ENCODE measurements at regions not wholly inside any gene's neighbourhood (a gene's known extent, or its start where the extent isn't known, plus 50 kb on each side); places are given as distances from the start of the nearest gene placed in this dataset.

DNA sequence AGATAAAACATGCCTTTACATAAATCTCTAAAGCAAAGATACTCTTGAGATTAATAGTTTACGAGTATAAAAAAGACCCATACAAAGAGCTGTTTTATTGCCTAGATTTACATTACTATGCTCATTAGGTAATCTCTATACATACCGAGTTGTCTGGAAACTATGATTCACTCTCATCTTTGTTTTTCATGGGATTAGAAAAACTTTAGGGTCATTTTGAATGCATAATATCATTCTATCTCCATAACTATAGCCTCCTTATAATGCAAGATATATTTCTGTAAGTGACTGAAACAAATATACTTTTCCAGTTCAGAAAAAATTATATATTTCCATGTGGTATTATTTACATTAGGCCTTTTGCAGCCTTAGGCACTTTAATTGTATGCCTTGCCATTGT is 1088.7 kb upstream of the ARRDC3 start:
- TF ChIP-seq EZH2 (IDR thresholded peaks at IDR 0.05; ENCODE audit: borderline replicate concordance, insufficient read depth, low read depth, low read length, poor library complexity, severe bottlenecking): no peak
- TF ChIP-seq, protein P1, sequence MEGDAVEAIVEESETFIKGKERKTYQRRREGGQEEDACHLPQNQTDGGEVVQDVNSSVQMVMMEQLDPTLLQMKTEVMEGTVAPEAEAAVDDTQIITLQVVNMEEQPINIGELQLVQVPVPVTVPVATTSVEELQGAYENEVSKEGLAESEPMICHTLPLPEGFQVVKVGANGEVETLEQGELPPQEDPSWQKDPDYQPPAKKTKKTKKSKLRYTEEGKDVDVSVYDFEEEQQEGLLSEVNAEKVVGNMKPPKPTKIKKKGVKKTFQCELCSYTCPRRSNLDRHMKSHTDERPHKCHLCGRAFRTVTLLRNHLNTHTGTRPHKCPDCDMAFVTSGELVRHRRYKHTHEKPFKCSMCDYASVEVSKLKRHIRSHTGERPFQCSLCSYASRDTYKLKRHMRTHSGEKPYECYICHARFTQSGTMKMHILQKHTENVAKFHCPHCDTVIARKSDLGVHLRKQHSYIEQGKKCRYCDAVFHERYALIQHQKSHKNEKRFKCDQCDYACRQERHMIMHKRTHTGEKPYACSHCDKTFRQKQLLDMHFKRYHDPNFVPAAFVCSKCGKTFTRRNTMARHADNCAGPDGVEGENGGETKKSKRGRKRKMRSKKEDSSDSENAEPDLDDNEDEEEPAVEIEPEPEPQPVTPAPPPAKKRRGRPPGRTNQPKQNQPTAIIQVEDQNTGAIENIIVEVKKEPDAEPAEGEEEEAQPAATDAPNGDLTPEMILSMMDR (IDR thresholded peaks at IDR 0.05): no peak

Data from B cell (primary cell).